PC-3 (cell line): ENCODE measurements at regions not wholly inside any gene's neighbourhood (a gene's known extent, or its start where the extent isn't known, plus 50 kb on each side); places are given as distances from the start of the nearest gene placed in this dataset.
A peak's percentile ranks its signal among the peaks of the same experiment; 100 is the strongest.
"Not testable (repeated sequence)": the region's sequence is repeated elsewhere in the genome, so short reads cannot be mapped to it uniquely, and the experiment has no call there.

Experiments
- ATAC-seq: fragments of 200-7000 bp; cut with Tn5 transposase; 2 replicates; pipeline ENCODE4 v1.9.1; 2020; ENCODE audit warnings: mild to moderate bottlenecking, moderate library complexity
- BruUV-seq: library from RNA; stranded (reverse); fragments of 400-500 nt; replicated peaks from 2 replicates; lab custom pipeline; 2021; lab: Mats Ljungman, UMichigan
- CTCF ChIA-PET: fragments of 300-600 bp; sonication (Branson Sonifier 250); formaldehyde crosslinking; loops from one replicate; lab custom pipeline; 2022; ENCODE audit warnings: antibody characterized with exemption; lab: Charles Lee
- POLR2A ChIA-PET: fragments of 300-600 bp; sonication (Branson Sonifier 250); formaldehyde crosslinking; loops from one replicate; lab custom pipeline; 2022; ENCODE audit warnings: antibody characterized with exemption; ENCODE audit not compliant: unreplicated experiment; lab: Charles Lee
- DNase-seq: peaks from one replicate; pipeline ENCODE4 v3.0.0-alpha.2; 2015
- H2AFZ ChIP-seq: fragments of 300-600 bp; sonication (generic); 2 replicates; pipeline ENCODE4 v1.6.0; 2016; ENCODE audit warnings: antibody characterized with exemption, low read length
- H3F3A ChIP-seq: fragments of 300-600 bp; sonication (generic); one replicate; pipeline ENCODE4 v1.6.0; 2017; ENCODE audit warnings: antibody characterized with exemption, low read length, control low read depth, mild to moderate bottlenecking; ENCODE audit not compliant: unreplicated experiment
- H3K27ac ChIP-seq: fragments of 300-600 bp; sonication (generic); 2 replicates; pipeline ENCODE4 v1.5.1; 2016; ENCODE audit warnings: mild to moderate bottlenecking, low read length
- H3K27me3 ChIP-seq: fragments of 300-600 bp; sonication (generic); 2 replicates; pipeline ENCODE4 v1.6.1; 2016; ENCODE audit warnings: low read length, mixed read lengths
- H3K36me3 ChIP-seq: fragments of 300-600 bp; sonication (generic); 2 replicates; pipeline ENCODE4 v1.6.1; 2016; ENCODE audit warnings: low read depth, mixed run types, low read length, mixed read lengths
- H3K4me1 ChIP-seq: fragments of 300-600 bp; sonication (generic); 2 replicates; pipeline ENCODE4 v1.5.1; 2016; ENCODE audit warnings: low read length; ENCODE audit not compliant: insufficient read depth
- H3K4me2 ChIP-seq: fragments of 300-600 bp; sonication (generic); 2 replicates; pipeline ENCODE4 v1.6.0; 2016; ENCODE audit warnings: low read length
- H3K4me3 ChIP-seq: fragments of 300-600 bp; sonication (generic); 2 replicates; pipeline ENCODE4 v1.5.1; 2016; ENCODE audit warnings: mild to moderate bottlenecking, low read length, mixed read lengths
- H3K79me2 ChIP-seq: fragments of 300-600 bp; sonication (generic); 2 replicates; pipeline ENCODE4 v1.6.1; 2017; ENCODE audit warnings: low read length, mixed read lengths
- H3K9ac ChIP-seq: fragments of 300-600 bp; sonication (generic); 2 replicates; pipeline ENCODE4 v1.6.0; 2016; ENCODE audit warnings: mild to moderate bottlenecking, low read length
- H3K9me2 ChIP-seq: fragments of 300-600 bp; sonication (generic); replicated peaks from 2 replicates; pipeline ENCODE4 v1.6.1; 2016; ENCODE audit warnings: mixed run types, low read length, mixed read lengths
- H3K9me3 ChIP-seq: fragments of 300-600 bp; sonication (generic); 2 replicates; pipeline ENCODE4 v1.6.1; 2016; ENCODE audit warnings: low read length, mixed read lengths
- H4K20me1 ChIP-seq: fragments of 300-600 bp; sonication (generic); 2 replicates; pipeline ENCODE4 v1.6.1; 2016; ENCODE audit warnings: low read length, mixed read lengths
- EZH2 ChIP-seq: fragments of 300-600 bp; sonication (generic); IDR thresholded peaks from one replicate; pipeline ENCODE4 v1.6.1; 2017; ENCODE audit warnings: antibody characterized with exemption, mild to moderate bottlenecking, low read length; ENCODE audit not compliant: unreplicated experiment
- EZH2phosphoT487 ChIP-seq: fragments of 300-600 bp; sonication (generic); IDR thresholded peaks from 2 replicates; pipeline ENCODE4 v1.6.1; 2018; ENCODE audit warnings: mild to moderate bottlenecking, antibody characterized with exemption, low read length, borderline replicate concordance
- intact Hi-C: fragments of 100-400 bp; cut with micrococcal nuclease; formaldehyde crosslinking; loops from 2 replicates; pipeline ENCODE4 v1.9.0; 2023
- TF ChIP-seq, protein P1 (sequence below): fragments of 300-600 bp; sonication (generic); conservative IDR thresholded peaks from 2 replicates; pipeline ENCODE4 v1.5.1; 2017; ENCODE audit warnings: antibody characterized with exemption, low read depth, mild to moderate bottlenecking, low read length

- DNase-seq (peak; percentile 74), ATAC-seq (peak; percentile 82)
- H3K9me2 ChIP-seq = no peaks in the 10 kb centered on the region
- H3K27me3 ChIP-seq = no peaks in the 10 kb centered on the region
- peak overlapping the region; percentile 86 for H3K4me2 ChIP-seq
- H3K9ac ChIP-seq = peak overlapping the region; percentile 62
- no peaks in the 10 kb centered on the region for H4K20me1 ChIP-seq
- no TSS peak for BruUV-seq
- H3K27ac ChIP-seq = peak overlapping the region; percentile 68
- H3K4me3 ChIP-seq = peak overlapping the region; percentile 66
- H3K9me3 ChIP-seq = no peaks in the 10 kb centered on the region
- TF ChIP-seq EZH2phosphoT487 (no peak), EZH2 (no peak)
- TF ChIP-seq, protein P1, sequence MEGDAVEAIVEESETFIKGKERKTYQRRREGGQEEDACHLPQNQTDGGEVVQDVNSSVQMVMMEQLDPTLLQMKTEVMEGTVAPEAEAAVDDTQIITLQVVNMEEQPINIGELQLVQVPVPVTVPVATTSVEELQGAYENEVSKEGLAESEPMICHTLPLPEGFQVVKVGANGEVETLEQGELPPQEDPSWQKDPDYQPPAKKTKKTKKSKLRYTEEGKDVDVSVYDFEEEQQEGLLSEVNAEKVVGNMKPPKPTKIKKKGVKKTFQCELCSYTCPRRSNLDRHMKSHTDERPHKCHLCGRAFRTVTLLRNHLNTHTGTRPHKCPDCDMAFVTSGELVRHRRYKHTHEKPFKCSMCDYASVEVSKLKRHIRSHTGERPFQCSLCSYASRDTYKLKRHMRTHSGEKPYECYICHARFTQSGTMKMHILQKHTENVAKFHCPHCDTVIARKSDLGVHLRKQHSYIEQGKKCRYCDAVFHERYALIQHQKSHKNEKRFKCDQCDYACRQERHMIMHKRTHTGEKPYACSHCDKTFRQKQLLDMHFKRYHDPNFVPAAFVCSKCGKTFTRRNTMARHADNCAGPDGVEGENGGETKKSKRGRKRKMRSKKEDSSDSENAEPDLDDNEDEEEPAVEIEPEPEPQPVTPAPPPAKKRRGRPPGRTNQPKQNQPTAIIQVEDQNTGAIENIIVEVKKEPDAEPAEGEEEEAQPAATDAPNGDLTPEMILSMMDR = no peak
- no peaks in the 10 kb centered on the region for H3K36me3 ChIP-seq
- H2AFZ ChIP-seq = peak overlapping the region; percentile 93
- H3F3A ChIP-seq = no peaks in the 10 kb centered on the region
- ChIA-PET POLR2A (no interaction called here), CTCF (interaction anchor here (0.6 to 1.0 kb wide), 2 partner anchors 11 to 792 kb away, joined by 5 read pairs; partner anchors contain the start of gene ALDH9A1)
- H3K4me1 ChIP-seq = peaks cover 38% of the 10 kb centered on the region
- intact Hi-C loops = loop anchor here (10.0 kb wide), 1 partner anchor 635 kb away; no protein-coding TSS in a partner anchor
- no peaks in the 10 kb centered on the region for H3K79me2 ChIP-seq
These were observed 323.1 kb upstream of the FAM78B start for GRCh38 chr1:166489670-166490436.

- TF ChIP-seq EZH2phosphoT487 (no peak), EZH2 (no peak)
- TF ChIP-seq, protein P1 = no peak
- BruUV-seq = no TSS peak
- no peaks in the 10 kb centered on the region for H3K36me3 ChIP-seq
- no peaks in the 10 kb centered on the region for H3K9me3 ChIP-seq
- H3K4me1 ChIP-seq = peaks cover 32% of the 10 kb centered on the region
- intact Hi-C loops = no loop called here
- H3K27me3 ChIP-seq = no peaks in the 10 kb centered on the region
- ChIA-PET POLR2A (no interaction called here), CTCF (interaction anchor here (0.6 kb wide), 1 partner anchor 792 kb away, joined by 5 read pairs; the partner anchor contains the start of gene ALDH9A1)
- H3K79me2 ChIP-seq = no peaks in the 10 kb centered on the region
- no peaks in the 10 kb centered on the region for H3F3A ChIP-seq
- ATAC-seq (no peak), DNase-seq (no peak)
- H3K9me2 ChIP-seq = no peaks in the 10 kb centered on the region
- no peaks in the 10 kb centered on the region for H4K20me1 ChIP-seq
- peak overlapping the region; percentile 86; the same call in 1 of the 2 replicates for H3K4me2 ChIP-seq
- no peak overlapping the region; the same call in 1 of the 2 replicates for H3K4me3 ChIP-seq
- no peak overlapping the region for H3K27ac ChIP-seq
- H2AFZ ChIP-seq = peak overlapping the region; percentile 93
- H3K9ac ChIP-seq = no peak overlapping the region
These were observed 323.7 kb upstream of the FAM78B start for GRCh38 chr1:166490437-166490991.

- BruUV-seq, H3K9me3 ChIP-seq, H3K4me2 ChIP-seq, H4K20me1 ChIP-seq, intact Hi-C loops, ATAC-seq, H3K4me3 ChIP-seq, H2AFZ ChIP-seq, H3K36me3 ChIP-seq, H3K27ac ChIP-seq, H3K79me2 ChIP-seq, POLR2A ChIA-PET, H3K9me2 ChIP-seq, H3K9ac ChIP-seq, H3F3A ChIP-seq, H3K27me3 ChIP-seq, DNase-seq, CTCF ChIA-PET: not testable (repeated sequence)
- H3K4me1 ChIP-seq = peaks cover 12% of the 10 kb centered on the region
These were observed 327.0 kb upstream of the FAM78B start for GRCh38 chr1:166493765-166494164.
